Dedifferentiated amniotic fluid mesenchymal stem cell (primary cell): ENCODE measurements at regions not wholly inside any gene's neighbourhood (a gene's known extent, or its start where the extent isn't known, plus 50 kb on each side); places are given as distances from the start of the nearest gene placed in this dataset.
"Not testable (repeated sequence)": the region's sequence is repeated elsewhere in the genome, so short reads cannot be mapped to it uniquely, and the experiment has no call there.

Source experiments
- DNase-seq: peaks from one replicate; pipeline ENCODE4 v3.0.0-alpha.2; 2016; ENCODE audit errors: extremely low spot score

DNA sequence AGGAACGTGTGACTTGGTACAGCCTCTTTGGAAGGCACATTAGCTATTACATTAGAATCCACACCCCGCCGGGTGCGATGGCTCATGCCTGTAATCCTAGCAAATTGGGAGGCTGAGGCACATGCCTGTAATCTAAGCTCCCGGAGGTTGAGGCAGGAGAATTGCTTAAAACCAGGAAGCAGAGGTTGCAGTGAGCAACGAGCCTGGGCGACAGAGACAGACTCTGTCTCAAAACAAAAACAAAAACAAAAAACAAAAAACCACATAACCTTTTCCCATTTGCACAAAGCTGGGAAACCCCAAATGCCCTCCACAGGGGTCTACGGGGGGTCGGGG lies 82.7 kb upstream of the METTL9 start:
- DNase-seq = not testable (repeated sequence)

DNA sequence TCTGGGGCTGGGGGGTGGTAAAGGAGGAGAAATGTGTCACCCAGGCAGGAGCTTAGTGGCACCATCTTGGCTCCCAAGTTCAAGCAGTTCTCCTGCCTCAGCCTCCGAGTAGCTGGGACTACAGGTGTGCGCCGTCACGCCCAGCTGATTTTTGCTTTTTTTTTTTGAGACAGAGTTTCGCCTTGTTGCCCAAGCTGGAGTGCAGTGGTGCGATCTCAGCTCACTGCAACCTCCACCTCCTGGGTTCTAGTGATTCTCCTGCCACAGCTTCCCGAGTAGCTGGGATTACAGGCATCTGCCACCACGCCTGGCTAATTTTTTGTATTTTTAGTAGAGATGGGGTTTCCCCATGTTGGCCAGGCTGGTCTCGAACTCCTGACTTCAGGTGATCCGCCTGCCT lies 82.1 kb upstream of the METTL9 start:
- not testable (repeated sequence) for DNase-seq

DNA sequence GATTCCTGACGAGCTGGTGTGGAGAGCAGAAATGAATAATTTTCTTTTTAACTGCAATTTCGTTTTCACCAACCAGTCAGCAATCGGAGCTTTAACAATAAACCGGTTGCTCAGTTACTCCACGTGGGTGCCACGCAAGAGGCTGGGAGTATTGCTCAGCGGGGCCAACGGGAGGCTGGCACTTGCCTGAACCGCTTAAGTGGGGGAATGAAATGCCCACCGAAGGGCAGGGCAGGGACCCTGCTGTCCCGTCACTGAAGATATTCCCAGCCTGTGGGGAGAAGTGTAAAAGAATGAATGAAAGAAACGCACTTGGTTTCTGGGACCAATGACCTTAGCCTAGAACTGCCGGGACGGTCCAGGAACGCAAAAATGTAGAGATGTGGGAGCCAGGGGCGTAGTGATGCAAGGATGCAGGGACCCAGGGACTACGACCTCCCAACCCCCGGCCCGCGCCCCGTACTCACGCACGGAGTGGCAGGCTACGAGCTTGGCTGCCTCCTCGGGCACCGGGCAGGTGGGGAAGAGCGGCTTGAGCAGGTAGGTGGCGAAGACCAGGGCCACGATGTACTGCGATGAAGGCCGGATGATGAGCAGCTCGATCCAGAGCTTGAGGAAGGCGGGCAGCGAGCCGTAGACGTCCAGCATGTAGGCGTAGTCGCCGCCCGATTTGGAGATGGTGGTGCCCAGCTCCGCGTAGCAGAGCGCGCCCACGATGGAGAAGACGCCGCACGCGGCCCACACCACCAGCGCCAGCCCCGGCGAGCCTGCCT lies 79.8 kb upstream of the METTL9 start:
- DNase-seq = not testable (repeated sequence)

DNA sequence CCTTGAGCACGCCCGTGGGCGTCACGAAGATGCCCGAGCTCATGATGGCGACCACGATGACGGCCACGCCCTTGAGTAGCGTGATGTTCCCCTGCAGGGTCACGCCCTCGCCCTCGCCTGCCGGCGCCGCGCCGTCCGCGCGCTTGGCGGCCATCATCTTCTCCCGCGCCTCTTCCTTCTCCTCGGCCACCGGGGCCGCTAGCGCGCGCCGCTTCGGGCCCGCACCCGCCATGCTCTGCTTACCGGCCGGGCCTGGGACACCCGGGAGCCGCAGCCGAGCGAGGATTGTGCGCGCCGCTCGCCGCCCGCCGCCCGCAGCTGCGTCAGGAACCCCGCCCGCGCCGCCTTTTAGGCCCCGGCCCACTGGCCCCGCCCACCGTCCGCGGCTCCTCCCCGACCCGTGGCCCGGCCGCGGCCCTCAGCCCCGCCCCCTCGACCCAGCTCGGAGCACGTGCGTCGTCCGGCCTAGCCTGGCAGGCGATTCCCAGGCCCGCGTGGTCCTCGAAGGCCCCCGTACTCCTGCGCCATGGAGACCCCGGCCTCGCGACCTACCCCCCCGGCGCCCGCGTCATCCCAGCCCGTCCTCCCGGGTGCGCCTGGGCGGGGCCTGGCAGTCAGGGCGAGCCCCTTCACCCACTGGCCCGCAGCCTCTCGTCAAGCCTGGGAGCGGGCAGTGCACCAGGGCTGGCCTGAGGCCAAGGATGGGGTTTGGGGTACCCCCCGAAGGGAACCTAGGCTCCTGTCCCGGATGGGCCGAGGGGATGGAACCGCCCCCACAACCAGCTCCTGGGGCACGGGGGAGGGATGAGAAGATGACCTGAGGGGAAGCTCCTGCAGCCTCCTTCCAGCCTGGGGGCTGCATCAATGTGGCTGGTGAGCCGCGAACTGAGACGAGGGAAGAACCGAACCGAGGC lies 79.0 kb upstream of the METTL9 start:
- DNase-seq = peak; percentile 84

DNA sequence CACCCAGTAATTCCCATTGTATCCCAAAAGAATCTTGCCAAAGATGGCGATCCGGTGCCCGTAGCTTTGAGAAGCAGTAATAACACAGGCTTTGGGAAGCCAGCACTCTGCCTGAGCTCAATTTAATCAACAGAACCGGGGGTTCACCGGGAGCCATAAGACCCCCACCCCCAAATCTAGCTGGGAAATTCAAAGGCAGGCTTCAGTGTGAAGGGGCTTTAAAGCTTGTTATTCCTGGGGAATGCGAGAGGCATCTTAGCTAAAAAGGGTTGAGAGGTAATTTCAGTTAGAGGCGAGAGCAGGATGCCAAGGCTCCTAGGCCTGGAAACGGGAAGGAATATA lies 78.4 kb upstream of the METTL9 start:
- not testable (repeated sequence) for DNase-seq

DNA sequence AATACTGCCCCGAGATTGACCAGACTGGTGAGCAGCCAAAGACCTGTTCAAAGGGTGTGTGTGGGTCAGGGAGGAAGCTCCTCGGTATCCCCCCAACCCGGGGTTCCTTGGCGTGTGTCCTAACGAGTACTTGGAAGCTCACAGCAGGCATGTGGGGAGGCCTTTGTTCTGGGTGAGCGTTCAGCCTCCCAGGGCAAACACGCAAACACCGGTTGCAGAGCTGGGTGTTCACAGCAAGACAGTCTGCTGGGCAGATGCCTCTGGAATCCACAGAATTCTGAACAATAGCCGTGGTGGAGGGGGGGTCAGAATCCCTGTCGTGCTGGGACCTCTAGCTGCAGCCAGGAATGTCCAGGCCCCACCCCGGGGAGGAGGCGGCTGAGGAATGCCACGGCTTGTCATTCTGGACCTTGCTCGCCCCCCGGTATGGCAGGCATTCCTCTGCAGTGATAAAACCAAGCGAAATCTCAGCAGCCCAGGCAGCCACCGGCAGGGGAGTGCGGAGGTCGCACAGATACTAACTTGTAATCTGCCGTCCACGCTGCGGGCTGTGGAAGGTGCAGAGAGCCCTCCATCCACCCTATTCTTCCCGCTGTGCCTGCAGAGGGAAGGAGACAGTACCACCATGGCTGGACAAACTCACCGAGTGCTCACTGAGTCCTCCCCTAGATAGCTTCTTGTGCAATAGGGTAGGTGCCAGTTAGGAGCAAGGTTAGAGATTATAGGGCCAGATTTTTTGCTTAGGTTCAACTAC lies 77.8 kb upstream of the METTL9 start:
- DNase-seq = not testable (repeated sequence)

DNA sequence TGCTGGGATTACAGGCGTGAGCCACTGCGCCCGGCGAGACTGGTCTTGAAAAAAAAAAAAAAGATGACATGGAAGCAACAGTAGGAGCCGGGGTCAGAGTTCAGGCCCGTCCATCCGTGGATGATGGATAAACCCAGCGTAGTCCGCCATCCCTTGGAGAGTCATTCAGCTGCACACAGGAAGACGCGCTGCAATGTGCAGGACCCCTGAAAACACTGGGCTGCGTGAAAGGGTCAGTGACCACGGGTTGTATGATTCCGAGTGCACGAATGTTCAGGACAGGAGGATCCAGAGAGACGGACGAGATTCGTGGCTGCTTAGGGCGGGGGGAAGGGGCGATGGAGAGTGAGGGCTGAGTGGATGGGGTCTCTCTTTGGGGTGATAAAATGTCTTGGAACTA lies 76.5 kb upstream of the METTL9 start:
- not testable (repeated sequence) for DNase-seq

DNA sequence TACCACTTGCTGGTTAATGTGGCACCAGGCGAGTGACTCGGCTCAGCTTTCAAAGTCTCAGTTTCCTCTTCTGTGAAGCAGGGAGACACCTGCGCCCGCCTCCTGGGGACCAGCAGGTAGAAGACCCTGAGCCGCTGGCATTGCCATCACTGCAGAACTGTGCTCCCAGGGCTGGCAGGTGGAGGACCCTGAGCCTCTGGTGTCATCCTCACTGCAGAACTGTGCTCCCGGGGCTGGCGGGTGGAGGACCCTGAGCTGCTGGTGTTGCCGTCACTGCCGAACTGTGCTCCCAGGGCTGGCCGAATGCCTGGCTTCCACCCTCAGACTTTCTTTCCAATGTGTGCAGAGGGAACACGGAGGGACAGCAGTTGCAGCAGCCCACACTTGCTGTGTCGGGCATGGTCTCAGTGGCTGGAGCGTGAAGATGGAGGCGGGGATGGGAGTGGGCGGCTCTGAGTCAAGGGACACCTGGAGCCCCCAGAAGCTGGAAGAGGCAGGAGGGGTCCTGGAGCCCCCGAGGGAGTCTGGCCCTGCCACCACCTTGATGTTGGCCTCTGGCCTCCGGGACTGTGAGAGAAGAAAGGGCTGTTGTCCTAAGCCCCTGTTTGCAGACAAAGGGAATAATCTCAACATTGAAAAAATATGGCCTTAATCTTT lies 75.8 kb upstream of the METTL9 start:
- no peak for DNase-seq

DNA sequence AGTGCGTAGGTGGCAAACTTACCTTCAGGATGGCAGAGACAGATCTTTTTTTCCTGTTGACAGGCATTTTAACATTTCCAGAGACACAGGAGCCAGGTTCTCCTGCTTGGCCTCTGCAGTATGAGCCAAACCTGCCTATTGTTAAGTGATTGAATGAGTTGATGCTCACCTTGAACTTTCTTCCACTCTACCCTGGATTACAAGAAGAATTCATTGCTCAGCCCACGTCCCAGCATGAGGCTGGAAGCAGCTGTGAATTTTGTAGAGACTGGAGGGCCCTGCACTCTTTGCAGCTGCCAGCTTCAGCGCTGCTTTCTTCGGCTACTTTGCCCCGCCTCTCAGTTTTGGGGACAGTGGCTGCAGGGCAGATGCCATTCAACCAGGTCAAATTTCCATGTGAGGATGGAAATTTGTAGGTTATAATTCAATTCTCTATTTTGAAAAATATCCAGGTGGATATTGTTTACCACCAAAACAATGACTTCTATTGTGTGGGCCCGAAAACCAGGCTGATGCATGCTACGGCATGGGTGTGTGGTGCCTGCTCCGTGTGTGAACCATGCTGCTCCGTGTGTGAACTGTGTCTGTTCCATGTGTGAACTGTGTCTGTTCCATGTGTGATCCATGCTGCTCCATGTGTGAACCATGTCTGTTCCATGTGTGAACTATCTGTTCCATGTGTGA lies 75.2 kb upstream of the METTL9 start:
- no peak for DNase-seq

DNA sequence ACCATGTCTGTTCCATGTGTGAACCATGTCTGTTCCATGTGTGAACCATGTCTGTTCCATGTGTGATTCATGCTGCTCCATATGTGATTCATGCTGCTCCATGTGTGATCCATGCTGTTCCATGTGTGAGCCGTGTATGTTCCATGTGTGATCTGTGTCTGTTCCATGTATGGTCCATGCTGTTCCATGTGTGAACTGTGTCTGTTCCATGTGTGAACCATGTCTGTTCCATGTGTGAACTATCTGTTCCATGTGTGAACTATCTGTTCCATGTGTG lies 74.7 kb upstream of the METTL9 start:
- DNase-seq = not testable (repeated sequence)

DNA sequence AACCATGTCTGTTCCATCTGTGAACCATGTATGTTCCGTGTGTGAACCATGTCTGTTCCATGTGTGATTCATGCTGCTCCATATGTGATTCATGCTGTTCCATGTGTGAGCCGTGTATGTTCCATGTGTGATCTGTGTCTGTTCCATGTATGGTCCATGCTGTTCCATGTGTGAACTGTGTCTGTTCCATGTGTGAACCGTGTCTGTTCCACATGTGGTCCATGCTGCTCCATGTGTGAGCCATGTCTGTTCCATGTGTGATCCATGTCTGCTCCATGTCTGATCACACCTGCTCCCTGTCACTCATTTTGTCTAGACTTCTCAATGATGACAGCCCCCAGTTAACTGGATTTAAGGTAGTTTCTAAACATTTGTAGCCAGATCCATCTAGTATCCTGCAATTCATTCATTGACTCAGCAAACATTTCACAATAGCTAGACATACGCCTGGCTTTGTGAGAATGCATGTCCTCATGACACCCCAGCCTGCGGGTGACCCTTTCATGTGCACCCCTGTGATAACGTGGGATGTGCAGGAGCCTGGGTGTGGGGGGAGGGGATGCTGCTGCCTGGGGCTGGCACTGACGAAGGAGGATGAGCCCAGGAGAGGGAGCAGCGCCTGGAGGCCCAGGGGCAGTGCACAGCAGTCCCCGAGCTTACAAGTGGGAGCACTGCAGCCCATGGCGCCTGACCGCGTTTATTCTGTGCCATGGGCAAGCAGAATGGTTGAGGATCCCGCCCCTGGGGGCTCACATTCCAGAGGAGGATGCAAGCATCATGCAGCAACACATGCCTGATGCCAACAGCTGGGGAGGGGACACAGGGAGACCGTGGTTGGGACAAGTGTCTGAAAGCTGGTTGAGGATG lies 74.1 kb upstream of the METTL9 start:
- not testable (repeated sequence) for DNase-seq

DNA sequence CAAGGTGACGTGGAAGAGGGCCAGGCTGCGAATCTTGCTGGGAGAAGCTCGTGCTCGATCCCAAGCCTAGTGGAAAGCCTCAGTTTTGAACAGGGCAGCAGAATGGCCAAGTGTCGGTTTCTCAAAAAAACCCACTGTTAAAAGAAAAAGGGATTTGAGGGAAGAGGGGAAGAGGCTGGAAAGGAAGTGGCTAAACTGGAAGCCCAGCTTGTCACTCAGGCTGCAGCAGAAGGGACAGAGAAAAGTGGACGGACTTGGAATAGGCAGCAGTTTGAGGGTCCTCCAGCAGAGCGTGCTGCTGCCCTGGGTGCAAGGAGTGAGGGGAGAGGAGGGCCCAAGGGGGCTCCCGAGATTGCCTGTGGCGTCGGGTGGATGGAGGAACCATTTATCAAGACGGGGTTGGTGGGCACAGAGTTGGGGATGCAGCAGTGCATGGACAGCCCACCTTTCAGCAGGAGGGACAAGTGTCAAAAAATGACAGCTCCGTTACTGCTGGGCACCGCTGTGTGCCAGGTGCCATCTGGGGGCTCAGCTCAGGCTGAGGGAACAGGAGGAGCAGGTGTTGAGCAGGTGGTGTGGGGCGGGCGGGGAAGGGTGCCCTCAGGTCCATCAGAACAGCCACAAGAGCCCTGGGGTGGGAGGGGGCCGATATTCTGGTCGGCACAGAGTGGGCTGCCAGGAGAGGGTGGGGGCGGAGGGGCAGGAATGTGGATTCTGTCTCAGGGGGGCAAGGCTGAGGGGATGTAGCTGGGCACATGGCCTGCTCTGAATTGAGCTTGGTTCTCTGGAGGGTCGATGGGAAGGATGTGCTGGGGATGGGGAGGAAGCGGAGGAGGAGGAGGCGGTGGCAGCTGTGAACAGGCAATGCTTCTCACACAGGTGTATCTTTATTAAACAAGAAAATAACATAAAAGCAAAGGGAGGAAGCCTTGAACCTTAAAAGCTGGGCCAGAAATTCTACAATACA lies 73.1 kb upstream of the METTL9 start:
- DNase-seq = not testable (repeated sequence)

DNA sequence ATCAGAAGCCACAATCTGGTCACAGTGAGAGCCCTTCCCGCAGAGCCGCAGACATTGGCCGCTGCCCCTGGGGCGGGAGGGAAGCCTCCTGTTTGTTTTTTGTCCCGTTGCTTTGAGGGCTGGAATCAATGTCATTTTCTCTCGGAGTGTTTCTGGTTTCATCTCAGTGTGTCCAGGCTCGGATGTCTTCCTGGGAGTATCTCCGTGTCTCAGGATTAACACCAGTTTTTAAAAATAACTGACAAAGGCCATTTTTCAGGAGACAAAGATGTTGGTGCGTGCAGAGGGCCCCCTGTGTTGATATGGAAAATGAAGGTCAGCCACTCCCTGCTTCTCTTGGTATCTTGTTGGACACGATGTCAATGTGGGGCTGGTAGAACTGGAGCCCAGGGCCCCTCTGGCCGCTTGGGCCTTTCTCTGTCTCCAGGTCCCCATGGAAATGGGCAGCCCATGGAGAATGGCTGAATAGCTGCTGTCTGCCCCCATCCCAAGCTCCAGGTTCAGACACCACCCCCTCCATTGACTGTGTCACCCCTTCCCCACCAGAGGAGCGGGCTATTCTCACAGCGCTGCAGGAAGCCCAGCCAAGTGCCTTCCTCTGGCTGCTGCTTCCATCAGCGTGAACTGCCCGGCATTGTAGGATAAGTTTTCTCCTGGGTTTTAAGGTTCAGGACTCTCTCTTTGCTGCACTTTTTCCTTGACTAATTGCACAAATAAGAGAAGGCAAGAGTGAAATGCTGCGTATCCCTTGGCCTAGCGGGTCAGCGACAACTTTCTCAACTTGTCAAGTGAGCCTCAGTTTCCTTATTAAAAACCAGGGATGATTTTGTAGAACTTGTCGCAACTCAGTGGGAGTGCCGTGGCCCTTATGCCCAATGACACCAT lies 72.2 kb upstream of the METTL9 start:
- DNase-seq = no peak

DNA sequence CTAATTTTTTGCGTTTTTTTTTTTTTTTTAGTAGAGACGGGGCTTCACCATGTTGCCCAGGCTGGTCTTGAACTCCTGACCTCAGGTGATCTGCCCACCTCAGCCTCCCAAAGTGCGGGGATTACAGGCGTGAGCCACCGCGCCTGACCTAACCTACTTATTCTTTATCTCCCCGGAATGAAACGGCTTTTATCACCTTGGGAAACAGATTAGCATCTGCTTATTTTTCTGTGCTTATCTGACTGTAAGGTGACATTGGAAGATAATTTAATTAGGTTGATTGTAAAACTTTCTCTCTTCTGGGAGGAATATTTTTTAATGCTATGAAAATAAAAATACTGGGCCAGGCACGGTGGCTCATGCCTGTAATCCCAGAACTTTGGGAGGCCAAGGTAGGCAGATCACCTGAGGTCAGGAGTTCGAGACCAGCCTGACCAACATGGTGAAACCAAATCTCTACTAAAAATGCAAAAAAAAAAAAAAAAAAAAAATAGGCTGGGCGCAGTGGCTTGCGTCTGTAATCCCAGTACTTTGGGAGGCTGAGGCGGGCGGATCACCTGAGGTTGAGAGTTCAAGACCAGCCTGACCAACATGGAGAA lies 70.2 kb upstream of the METTL9 start:
- not testable (repeated sequence) for DNase-seq

DNA sequence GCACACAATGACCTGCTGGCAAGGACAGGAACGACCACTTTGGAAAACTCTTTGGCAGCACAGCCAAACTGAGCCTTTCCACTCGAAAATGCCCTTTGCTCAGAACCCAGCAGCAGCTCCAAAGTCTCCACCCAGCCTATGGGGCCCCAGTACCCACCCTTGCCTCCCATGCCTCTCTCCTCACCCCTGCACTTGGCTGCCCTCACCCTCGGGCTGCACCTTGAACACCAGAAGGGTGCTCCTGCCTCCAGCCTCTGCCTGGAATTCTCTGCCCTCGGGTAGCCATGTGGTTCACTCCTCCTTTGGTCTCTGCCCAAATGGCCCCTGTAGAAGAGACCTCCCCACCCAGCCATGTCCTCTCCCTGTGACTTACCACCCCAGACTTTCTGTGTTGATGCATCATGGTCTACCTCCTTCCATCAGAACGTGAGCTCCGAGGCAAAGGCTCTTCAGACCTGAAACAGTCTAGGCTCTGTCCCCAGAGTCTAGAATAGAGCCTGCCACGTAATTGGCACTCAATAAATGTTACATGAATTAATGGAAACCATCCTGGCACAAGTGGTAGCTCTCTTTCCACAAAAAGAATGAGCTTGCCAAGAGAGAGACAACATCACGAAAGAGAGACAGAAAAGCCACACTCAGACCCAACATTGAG lies 68.5 kb upstream of the METTL9 start:
- not testable (repeated sequence) for DNase-seq

DNA sequence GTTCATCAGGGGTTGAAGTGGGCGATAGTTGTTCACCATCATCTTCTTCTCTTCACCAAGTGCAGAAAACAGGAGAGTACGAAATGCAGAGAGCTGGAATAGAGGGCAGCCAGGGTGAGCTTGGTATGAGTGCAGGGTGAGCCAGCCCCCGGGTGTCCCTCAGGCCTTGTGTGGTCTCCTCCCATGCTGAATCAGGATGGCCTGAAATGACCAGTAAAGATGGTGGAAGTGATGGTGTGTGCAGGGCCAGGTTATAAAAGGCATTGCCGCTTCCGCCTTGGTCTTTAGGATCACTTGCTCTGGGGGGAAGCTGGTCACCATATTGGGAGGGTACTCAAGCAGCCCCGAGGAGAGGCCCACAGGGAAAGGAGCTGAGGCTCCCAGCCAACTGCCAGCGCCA lies 66.4 kb upstream of the METTL9 start:
- not testable (repeated sequence) for DNase-seq

DNA sequence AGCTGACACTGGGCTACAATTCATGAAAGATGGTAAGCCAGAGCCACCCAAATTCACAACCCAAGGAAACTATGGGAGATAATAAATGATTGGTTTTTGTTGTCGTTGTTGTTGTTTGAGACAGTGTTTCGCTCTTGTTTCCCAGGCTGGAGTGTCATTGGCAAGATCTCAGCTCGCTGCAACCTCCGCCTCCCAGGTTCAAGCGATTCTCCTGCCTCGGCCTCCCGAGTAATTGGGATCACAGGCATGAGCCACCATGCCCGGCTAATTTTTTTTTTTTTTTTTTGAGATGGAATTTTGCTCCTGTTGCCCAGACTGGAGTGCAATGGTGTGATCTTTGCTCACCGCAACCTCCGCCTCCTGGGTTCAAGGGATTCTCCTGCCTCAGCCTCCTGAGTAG lies 65.9 kb upstream of the METTL9 start:
- DNase-seq = not testable (repeated sequence)
